Type B pancreatic cell (in vitro differentiated cells): ENCODE measurements at regions not wholly inside any gene's neighbourhood (a gene's known extent, or its start where the extent isn't known, plus 50 kb on each side); places are given as distances from the start of the nearest gene placed in this dataset.

Experiments
- DNase-seq: peaks from one replicate; pipeline ENCODE4 v3.0.0; 2021; ENCODE audit warnings: mixed read lengths; ENCODE audit not compliant: unreplicated experiment; ENCODE audit errors: extremely low spot score
- H3K27ac Mint-ChIP-seq: 2 replicates; pipeline ENCODE4 v1.8.0; 2021; ENCODE audit warnings: mild to moderate bottlenecking, mixed read lengths
- H3K27me3 Mint-ChIP-seq: 2 replicates; pipeline ENCODE4 v1.8.0; 2021; ENCODE audit warnings: mixed read lengths
- H3K36me3 Mint-ChIP-seq: 2 replicates; pipeline ENCODE4 v1.8.0; 2021; ENCODE audit warnings: mixed read lengths
- H3K4me1 Mint-ChIP-seq: one replicate; pipeline ENCODE4 v1.8.0; 2021; ENCODE audit warnings: mixed read lengths; ENCODE audit not compliant: unreplicated experiment
- H3K4me3 Mint-ChIP-seq: 2 replicates; pipeline ENCODE4 v1.8.0; 2021; ENCODE audit warnings: mild to moderate bottlenecking, mixed read lengths
- H3K9me3 Mint-ChIP-seq: 2 replicates; pipeline ENCODE4 v1.8.0; 2021; ENCODE audit warnings: mixed read lengths
- CTCF ChIP-seq: fragments of 200-600 bp; sonication (generic); conservative IDR thresholded peaks from 2 replicates; pipeline ENCODE4 v1.5.0; 2021; ENCODE audit warnings: antibody characterized with exemption, mild to moderate bottlenecking

GRCh38 chr1:38614861-38615260 lies 244.7 kb downstream of the RRAGC start:
- no peak overlapping the region for H3K4me3 Mint-ChIP-seq
- peaks cover 38% of the 10 kb centered on the region for H3K4me1 Mint-ChIP-seq
- peaks cover 31% of the 10 kb centered on the region for H3K27me3 Mint-ChIP-seq

GRCh38 chr1:38613996-38614395 lies 245.6 kb downstream of the RRAGC start:
- no peak for DNase-seq
- Mint-ChIP-seq H3K36me3 (no peaks in the 10 kb centered on the region), H3K9me3 (no peaks in the 10 kb centered on the region), H3K4me3 (no peak overlapping the region), H3K27me3 (peaks cover 36% of the 10 kb centered on the region), H3K4me1 (peaks cover 39% of the 10 kb centered on the region), H3K27ac (no peak overlapping the region)
- no peak for TF ChIP-seq CTCF

More at GRCh38 chr1:38614861-38615260, 244.7 kb downstream of the RRAGC start:
- no peak for DNase-seq
- Mint-ChIP-seq H3K27ac (no peak overlapping the region), H3K9me3 (no peaks in the 10 kb centered on the region), H3K36me3 (no peaks in the 10 kb centered on the region)
- no peak for TF ChIP-seq CTCF

GRCh38 chr1:38612951-38613350 lies 246.6 kb downstream of the RRAGC start:
- H3K9me3 Mint-ChIP-seq = no peaks in the 10 kb centered on the region
- no peak for DNase-seq
- peaks cover 41% of the 10 kb centered on the region for H3K27me3 Mint-ChIP-seq
- H3K27ac Mint-ChIP-seq = no peak overlapping the region
- H3K4me3 Mint-ChIP-seq = no peak overlapping the region
- no peak for TF ChIP-seq CTCF
- H3K4me1 Mint-ChIP-seq = peaks cover 38% of the 10 kb centered on the region
- no peaks in the 10 kb centered on the region for H3K36me3 Mint-ChIP-seq

GRCh38 chr1:38611664-38612211 lies 247.8 kb downstream of the RRAGC start:
- Mint-ChIP-seq H3K27ac (no peak overlapping the region), H3K4me3 (no peak overlapping the region), H3K27me3 (peaks cover 45% of the 10 kb centered on the region), H3K9me3 (no peaks in the 10 kb centered on the region), H3K36me3 (no peaks in the 10 kb centered on the region), H3K4me1 (peaks cover 28% of the 10 kb centered on the region)
- TF ChIP-seq CTCF = no peak
- DNase-seq = no peak

GRCh38 chr1:38609166-38610025 lies 250.2 kb downstream of the RRAGC start:
- no peak for TF ChIP-seq CTCF
- Mint-ChIP-seq H3K36me3 (no peaks in the 10 kb centered on the region), H3K9me3 (no peaks in the 10 kb centered on the region), H3K27me3 (peaks cover 51% of the 10 kb centered on the region), H3K27ac (no peak overlapping the region), H3K4me1 (peaks cover 15% of the 10 kb centered on the region), H3K4me3 (no peak overlapping the region)
- DNase-seq = no peak
